22Rv1 (cell line): ENCODE measurements at regions not wholly inside any gene's neighbourhood (a gene's known extent, or its start where the extent isn't known, plus 50 kb on each side); places are given as distances from the start of the nearest gene placed in this dataset.
"Not testable (repeated sequence)": the region's sequence is repeated elsewhere in the genome, so short reads cannot be mapped to it uniquely, and the experiment has no call there.

Experiments
- H3K27ac ChIP-seq: fragments of 450-650 bp; 2 replicates; pipeline ENCODE4 v1.5.1; 2017
- CTCF ChIP-seq: fragments of 450-650 bp; IDR thresholded peaks from 2 replicates; pipeline ENCODE4 v1.5.1; 2017; ENCODE audit warnings: mild to moderate bottlenecking
- ZFX ChIP-seq: fragments of 450-650 bp; IDR thresholded peaks from 2 replicates; pipeline ENCODE4 v1.6.1; 2017; ENCODE audit warnings: antibody characterized with exemption, borderline replicate concordance

GRCh38 chr12:86948851-86949250 is 692.7 kb upstream of the MGAT4C start:
- no peak overlapping the region for H3K27ac ChIP-seq
- TF ChIP-seq ZFX (no peak), CTCF (no peak)

- TF ChIP-seq CTCF: no peak
- TF ChIP-seq ZFX: no peak
- H3K27ac ChIP-seq: no peak overlapping the region
Observed at GRCh38 chr12:86945685-86946196, 689.5 kb upstream of the MGAT4C start.

GRCh38 chr12:86944197-86944819 is 688.1 kb upstream of the MGAT4C start:
- H3K27ac ChIP-seq: not testable (repeated sequence)

GRCh38 chr12:86931714-86932113 is 675.5 kb upstream of the MGAT4C start:
- no peak overlapping the region for H3K27ac ChIP-seq
- no peak for TF ChIP-seq ZFX

GRCh38 chr12:86929962-86930361 is 673.8 kb upstream of the MGAT4C start:
- H3K27ac ChIP-seq: no peak overlapping the region
- TF ChIP-seq ZFX: no peak
- no peak for TF ChIP-seq CTCF

GRCh38 chr12:86917121-86917520 is 660.9 kb upstream of the MGAT4C start:
- TF ChIP-seq CTCF: no peak
- no peak for TF ChIP-seq ZFX
- H3K27ac ChIP-seq: no peak overlapping the region

- TF ChIP-seq ZFX (no peak), CTCF (peak; percentile 73)
Observed at GRCh38 chr12:86914721-86915120, 658.5 kb upstream of the MGAT4C start.

GRCh38 chr12:86911973-86912372 is 655.8 kb upstream of the MGAT4C start:
- no peak overlapping the region for H3K27ac ChIP-seq
- no peak for TF ChIP-seq ZFX
- no peak for TF ChIP-seq CTCF

More at GRCh38 chr12:86914721-86915120, 658.5 kb upstream of the MGAT4C start:
- no peak overlapping the region for H3K27ac ChIP-seq
